Activated naive CD8-positive, alpha-beta T cell treated with anti-CD3 and anti-CD28 coated beads, Interleukin-2, amount 10 ng/mL, durations not matched to agents 7 days and 5 days (primary cell): ENCODE measurements at regions not wholly inside any gene's neighbourhood (a gene's known extent, or its start where the extent isn't known, plus 50 kb on each side); places are given as distances from the start of the nearest gene placed in this dataset.
"Not testable (repeated sequence)": the region's sequence is repeated elsewhere in the genome, so short reads cannot be mapped to it uniquely, and the experiment has no call there.

ENCODE experiments used
- ATAC-seq: fragments of 150-1000 bp; cut with Tn5 transposase; one replicate; pipeline ENCODE4 v1.10.0; 2021; ENCODE audit warnings: low read depth, moderate library complexity
- POLR2A ChIA-PET: fragments of 350-600 bp; sonication (Branson Sonifier 250); formaldehyde crosslinking; loops from one replicate; lab custom pipeline; 2021; ENCODE audit warnings: antibody characterized with exemption; lab: Charles Lee
- DNase-seq: peaks from one replicate; pipeline ENCODE4 v3.0.0; 2021
- H3K27ac Mint-ChIP-seq: one replicate; pipeline ENCODE4 v1.8.0; 2022; ENCODE audit warnings: mild to moderate bottlenecking, mixed read lengths
- H3K27me3 Mint-ChIP-seq: one replicate; pipeline ENCODE4 v1.8.0; 2022; ENCODE audit warnings: mild to moderate bottlenecking, moderate library complexity, mixed read lengths
- H3K36me3 Mint-ChIP-seq: one replicate; pipeline ENCODE4 v1.8.0; 2021; ENCODE audit warnings: mild to moderate bottlenecking, mixed read lengths
- H3K4me1 Mint-ChIP-seq: one replicate; pipeline ENCODE4 v1.8.0; 2021; ENCODE audit warnings: mixed read lengths
- H3K4me3 Mint-ChIP-seq: one replicate; pipeline ENCODE4 v1.8.0; 2022; ENCODE audit warnings: mild to moderate bottlenecking, moderate library complexity, mixed read lengths
- H3K9me3 Mint-ChIP-seq: one replicate; pipeline ENCODE4 v1.8.0; 2021; ENCODE audit warnings: mixed read lengths

DNA sequence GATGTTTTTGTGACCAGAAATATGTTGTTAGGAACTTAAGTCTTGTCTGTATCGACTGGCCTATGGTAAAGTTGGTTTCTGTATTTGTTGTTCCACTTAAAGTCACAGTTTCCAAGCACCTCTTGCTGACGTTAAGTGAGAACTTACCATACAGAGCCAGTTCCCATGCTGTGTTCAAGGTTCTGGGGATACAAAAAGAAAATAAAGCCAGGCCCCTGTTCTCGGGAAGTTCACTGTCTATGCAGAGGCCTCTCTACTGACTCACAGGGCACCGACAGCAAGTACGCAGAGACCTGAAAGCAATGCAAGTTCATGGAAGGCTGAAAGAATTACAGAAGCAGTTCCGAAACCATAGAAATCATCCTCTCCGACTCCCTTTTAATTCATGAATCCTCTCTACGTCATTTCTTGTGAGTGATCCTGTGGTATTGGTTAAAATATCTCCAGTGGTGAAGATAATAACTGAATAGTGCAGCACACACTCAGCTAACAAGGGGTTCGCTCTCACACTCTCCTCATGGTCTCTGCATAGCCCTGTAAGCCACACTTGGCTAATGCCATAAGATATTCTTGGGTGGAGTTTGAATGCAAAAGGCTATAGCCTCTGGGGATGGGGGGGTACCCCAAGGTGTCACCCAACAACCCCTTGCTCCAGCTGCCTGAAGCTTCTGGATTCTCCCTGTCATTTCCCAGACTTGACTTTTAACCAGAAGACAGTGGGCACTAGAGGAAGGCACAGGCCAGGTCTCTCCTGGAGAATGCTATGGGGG is 91.2 kb upstream of the EXOC2 start:
- DNase-seq (no peak), ATAC-seq (no peak)
- Mint-ChIP-seq H3K4me3 (no peak overlapping the region), H3K9me3 (no peaks in the 10 kb centered on the region), H3K27me3 (peaks cover 10% of the 10 kb centered on the region), H3K27ac (no peak overlapping the region), H3K4me1 (peaks cover 11% of the 10 kb centered on the region), H3K36me3 (no peaks in the 10 kb centered on the region)
- POLR2A ChIA-PET, result no interaction called here

DNA sequence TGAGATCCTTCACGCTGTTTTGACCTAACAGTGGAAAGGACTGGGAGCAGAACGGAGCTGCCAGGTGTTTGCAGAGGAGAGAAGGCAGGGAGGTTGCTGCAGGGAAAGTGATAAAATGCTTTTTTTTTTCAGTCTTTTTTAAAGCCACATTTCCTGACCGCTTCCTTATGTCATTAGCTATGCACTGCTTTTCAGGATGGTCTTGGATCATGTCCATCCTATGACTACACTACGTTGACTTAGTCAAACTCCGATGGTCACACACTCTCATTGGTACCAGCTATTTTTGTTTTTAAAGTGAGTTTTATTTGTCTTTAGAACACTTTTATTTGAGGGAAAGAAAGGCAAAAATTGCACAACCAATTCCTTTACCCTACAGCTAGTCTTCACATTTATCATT is 89.2 kb upstream of the EXOC2 start:
- ATAC-seq, result no peak
- POLR2A ChIA-PET, result no interaction called here
- H3K9me3 Mint-ChIP-seq, result no peaks in the 10 kb centered on the region
- DNase-seq, result no peak
- no peak overlapping the region for H3K4me3 Mint-ChIP-seq
- H3K4me1 Mint-ChIP-seq, result peaks cover 1% of the 10 kb centered on the region
- H3K27me3 Mint-ChIP-seq, result peaks cover 13% of the 10 kb centered on the region
- H3K27ac Mint-ChIP-seq, result no peak overlapping the region
- no peaks in the 10 kb centered on the region for H3K36me3 Mint-ChIP-seq

DNA sequence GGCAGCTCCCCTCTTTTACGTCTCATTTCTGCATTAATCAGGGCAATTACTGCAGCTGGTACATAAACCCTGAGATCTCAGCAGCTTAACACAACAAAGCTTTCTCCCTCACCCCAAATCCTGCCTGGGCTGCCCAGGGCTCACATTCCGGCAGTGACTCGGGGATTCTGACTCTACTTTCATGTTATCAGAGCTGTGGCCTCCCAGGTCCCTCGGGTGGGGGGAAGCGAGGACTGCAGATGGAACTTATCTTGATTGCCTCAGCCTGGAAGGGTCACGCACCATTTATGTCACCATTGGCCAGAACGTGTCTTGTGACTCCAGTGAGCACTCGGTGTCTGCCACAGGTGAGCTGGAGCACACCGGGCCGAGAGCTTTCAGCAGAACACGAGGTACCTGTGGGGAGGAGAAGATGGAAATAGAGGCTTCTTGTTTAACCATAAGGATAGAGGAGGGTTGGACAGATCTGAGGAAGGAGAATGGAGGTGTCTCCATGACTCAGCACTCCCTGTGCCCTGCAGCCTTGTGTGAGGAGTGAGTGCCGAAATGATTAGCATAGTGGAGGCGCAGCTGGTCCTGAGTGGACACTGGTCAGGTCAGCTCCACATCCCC is 88.5 kb upstream of the EXOC2 start:
- H3K9me3 Mint-ChIP-seq, result no peaks in the 10 kb centered on the region
- peaks cover 16% of the 10 kb centered on the region for H3K27me3 Mint-ChIP-seq
- no peaks in the 10 kb centered on the region for H3K36me3 Mint-ChIP-seq
- POLR2A ChIA-PET, result no interaction called here
- DNase-seq, result no peak
- no peak overlapping the region for H3K4me3 Mint-ChIP-seq
- no peak overlapping the region for H3K27ac Mint-ChIP-seq
- no peak for ATAC-seq
- no peaks in the 10 kb centered on the region for H3K4me1 Mint-ChIP-seq

GRCh38 chr6:780706-781105 is 87.8 kb upstream of the EXOC2 start:
- ATAC-seq (no peak), DNase-seq (no peak)
- POLR2A ChIA-PET, result no interaction called here
- peaks cover 18% of the 10 kb centered on the region for H3K27me3 Mint-ChIP-seq
- no peaks in the 10 kb centered on the region for H3K4me1 Mint-ChIP-seq
- no peaks in the 10 kb centered on the region for H3K36me3 Mint-ChIP-seq
- H3K4me3 Mint-ChIP-seq, result no peak overlapping the region
- no peak overlapping the region for H3K27ac Mint-ChIP-seq
- H3K9me3 Mint-ChIP-seq, result no peaks in the 10 kb centered on the region

DNA sequence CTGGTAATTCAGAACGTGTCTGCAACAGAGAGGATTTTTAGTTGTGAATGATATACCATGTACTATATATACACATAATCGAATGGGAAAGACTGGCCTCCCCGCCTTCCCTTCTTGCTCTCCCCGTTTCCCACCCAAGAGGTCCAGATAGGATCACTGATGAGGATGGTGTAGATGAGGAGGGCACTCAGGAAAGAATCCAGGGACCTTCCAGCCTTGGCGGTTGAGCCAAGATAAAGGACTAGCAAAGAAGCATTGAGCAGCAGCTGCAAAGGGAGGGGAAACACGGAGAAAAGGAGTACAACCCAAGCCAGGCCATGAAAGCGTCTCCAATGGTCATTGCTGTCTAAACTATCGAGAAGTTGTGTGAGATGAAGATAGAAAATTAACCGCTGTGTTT is 84.0 kb upstream of the EXOC2 start:
- peaks cover 29% of the 10 kb centered on the region for H3K27me3 Mint-ChIP-seq
- peaks cover 2% of the 10 kb centered on the region for H3K9me3 Mint-ChIP-seq
- no peak overlapping the region for H3K27ac Mint-ChIP-seq
- POLR2A ChIA-PET, result no interaction called here
- DNase-seq, result no peak
- H3K36me3 Mint-ChIP-seq, result no peaks in the 10 kb centered on the region
- no peak overlapping the region for H3K4me3 Mint-ChIP-seq
- H3K4me1 Mint-ChIP-seq, result no peaks in the 10 kb centered on the region
- ATAC-seq, result no peak

DNA sequence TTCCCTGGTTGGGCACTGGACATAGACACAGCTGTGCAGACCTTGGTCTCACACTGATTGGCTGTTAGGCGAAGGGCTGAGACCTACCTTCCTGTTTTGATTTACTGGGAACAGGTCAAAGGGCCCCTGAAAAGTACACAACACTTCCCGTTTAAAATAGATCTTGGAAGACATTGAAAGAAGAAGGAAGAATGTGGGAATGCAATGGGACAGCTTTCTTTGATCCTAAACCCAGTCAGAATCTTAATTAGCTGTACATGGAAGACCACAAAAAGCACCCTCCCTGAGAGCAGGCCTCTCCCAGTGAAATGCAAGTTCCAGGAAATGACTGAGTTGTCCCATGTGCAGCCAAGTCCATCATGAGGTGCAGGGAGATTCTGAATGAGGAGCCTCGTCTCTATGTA is 83.6 kb upstream of the EXOC2 start:
- H3K27ac Mint-ChIP-seq, result no peak overlapping the region
- H3K4me3 Mint-ChIP-seq, result no peak overlapping the region
- ATAC-seq, result no peak
- no peaks in the 10 kb centered on the region for H3K4me1 Mint-ChIP-seq
- H3K27me3 Mint-ChIP-seq, result peaks cover 26% of the 10 kb centered on the region
- peaks cover 4% of the 10 kb centered on the region for H3K9me3 Mint-ChIP-seq
- no peaks in the 10 kb centered on the region for H3K36me3 Mint-ChIP-seq
- DNase-seq, result no peak
- POLR2A ChIA-PET, result no interaction called here

DNA sequence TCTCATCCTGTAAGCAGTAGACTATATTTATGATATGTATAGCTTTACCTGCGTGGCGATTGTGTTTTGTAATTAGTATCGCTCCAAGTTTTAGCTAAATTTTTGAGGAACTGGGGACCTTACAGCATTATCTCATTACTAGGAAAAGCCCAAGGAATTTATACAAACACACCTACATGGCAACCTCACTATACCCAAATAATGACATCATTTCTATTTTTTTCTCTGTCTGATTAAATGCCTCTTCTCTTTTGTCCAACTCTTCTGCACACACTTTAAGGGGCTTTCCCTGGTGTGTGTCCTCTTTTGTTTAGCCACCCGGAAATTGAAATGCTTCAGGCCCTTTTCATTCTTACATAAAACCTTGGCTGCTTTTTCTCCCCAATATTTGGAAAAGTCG is 82.9 kb upstream of the EXOC2 start:
- no peak overlapping the region for H3K27ac Mint-ChIP-seq
- no peak overlapping the region for H3K4me3 Mint-ChIP-seq
- ATAC-seq (no peak), DNase-seq (no peak)
- peaks cover 27% of the 10 kb centered on the region for H3K27me3 Mint-ChIP-seq
- H3K9me3 Mint-ChIP-seq, result peaks cover 4% of the 10 kb centered on the region
- POLR2A ChIA-PET, result no interaction called here
- H3K36me3 Mint-ChIP-seq, result no peaks in the 10 kb centered on the region
- H3K4me1 Mint-ChIP-seq, result no peaks in the 10 kb centered on the region

- ATAC-seq, H3K36me3 Mint-ChIP-seq, H3K9me3 Mint-ChIP-seq, H3K4me1 Mint-ChIP-seq, POLR2A ChIA-PET, H3K4me3 Mint-ChIP-seq, DNase-seq, H3K27ac Mint-ChIP-seq: not testable (repeated sequence)
- H3K27me3 Mint-ChIP-seq, result peaks cover 33% of the 10 kb centered on the region
Measured at GRCh38 chr6:771683-772082, 78.7 kb upstream of the EXOC2 start.

DNA sequence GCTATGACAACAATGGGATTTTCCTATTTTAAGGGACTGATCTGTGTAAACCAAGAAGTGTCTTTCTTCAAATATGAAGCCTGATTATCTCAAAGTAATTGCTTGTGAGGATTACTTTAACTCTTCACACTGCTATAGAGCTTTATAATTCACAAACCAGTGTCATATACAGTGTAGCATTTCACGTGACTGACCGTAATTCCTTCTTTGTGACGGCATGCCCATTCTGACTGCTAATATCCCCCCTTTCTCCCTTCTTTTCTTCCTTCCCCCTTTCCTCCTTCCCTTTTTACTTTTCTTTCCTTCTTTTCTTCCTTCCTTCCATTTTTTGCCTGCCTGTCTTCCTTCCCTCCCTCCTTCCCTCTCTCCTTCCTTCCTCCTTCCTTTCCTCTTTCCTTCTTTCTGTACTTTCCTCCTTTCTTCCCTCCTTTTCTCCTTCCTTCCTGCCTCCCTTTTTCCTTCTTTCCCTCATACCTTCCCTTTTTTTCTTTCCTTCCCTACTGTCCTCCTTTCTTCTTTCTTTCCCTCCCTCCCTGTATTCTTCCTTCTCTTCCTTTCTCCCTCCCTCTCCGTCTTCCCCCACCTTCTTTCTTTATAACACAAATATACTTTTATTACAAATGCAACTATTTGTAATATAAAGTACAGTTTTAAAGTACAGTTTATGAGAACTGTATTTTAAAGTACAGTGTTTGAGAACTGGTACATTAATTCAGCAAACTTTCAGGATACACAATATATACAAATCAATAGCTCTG is 75.0 kb upstream of the EXOC2 start:
- DNase-seq (no peak), ATAC-seq (no peak)
- Mint-ChIP-seq H3K9me3 (peaks cover 2% of the 10 kb centered on the region), H3K4me1 (no peaks in the 10 kb centered on the region), H3K27ac (no peak overlapping the region), H3K36me3 (no peaks in the 10 kb centered on the region), H3K4me3 (no peak overlapping the region), H3K27me3 (peaks cover 32% of the 10 kb centered on the region)
- POLR2A ChIA-PET, result no interaction called here

DNA sequence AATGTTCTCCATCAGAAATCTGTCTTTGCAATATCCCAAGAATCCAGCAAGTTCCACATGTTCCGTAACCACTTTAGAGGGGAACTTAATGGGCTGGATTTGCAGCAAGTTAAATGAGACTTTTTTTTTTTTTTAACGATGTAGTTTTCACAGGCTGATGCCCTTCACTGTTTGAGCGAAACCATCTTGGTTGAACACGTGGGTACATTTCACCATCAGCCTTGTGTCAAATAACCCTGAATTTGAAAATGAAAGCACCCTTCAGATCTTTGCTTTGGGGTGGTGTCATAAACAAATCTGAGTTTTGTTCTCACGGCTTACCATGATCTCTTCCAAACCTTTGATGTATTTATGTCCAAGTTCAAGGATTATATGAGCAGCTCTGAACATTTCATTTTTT is 73.7 kb upstream of the EXOC2 start:
- DNase-seq, result no peak
- no peak overlapping the region for H3K27ac Mint-ChIP-seq
- peaks cover 27% of the 10 kb centered on the region for H3K27me3 Mint-ChIP-seq

DNA sequence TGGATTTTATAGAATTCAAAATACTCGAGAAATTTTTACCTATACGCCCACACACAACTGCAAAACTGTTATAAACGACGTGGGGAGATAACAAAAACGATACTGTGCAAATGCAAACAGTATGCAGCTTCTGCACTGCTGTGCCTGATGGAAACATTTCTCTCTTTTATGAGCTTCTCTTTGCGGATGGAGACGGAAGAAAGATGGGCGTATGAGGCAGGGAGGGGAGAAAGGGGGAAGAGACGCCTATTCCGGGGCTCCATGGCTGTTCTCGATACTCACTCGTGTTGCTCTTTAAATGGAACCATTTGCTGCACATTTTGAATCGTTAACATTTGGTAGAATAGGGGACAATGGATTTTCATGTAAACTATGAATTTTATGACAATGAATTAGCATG is 69.1 kb upstream of the EXOC2 start:
- POLR2A ChIA-PET, result no interaction called here
- H3K4me3 Mint-ChIP-seq, result no peak overlapping the region
- no peak for DNase-seq
- H3K36me3 Mint-ChIP-seq, result no peaks in the 10 kb centered on the region
- ATAC-seq, result no peak
- no peak overlapping the region for H3K27ac Mint-ChIP-seq
- no peaks in the 10 kb centered on the region for H3K9me3 Mint-ChIP-seq
- H3K27me3 Mint-ChIP-seq, result peaks cover 11% of the 10 kb centered on the region
- H3K4me1 Mint-ChIP-seq, result no peaks in the 10 kb centered on the region

More for the DNA sequence above, 73.7 kb upstream of the EXOC2 start:
- Mint-ChIP-seq H3K36me3 (no peaks in the 10 kb centered on the region), H3K4me1 (no peaks in the 10 kb centered on the region), H3K4me3 (no peak overlapping the region), H3K9me3 (peaks cover under 1% of the 10 kb centered on the region)
- no peak for ATAC-seq
- POLR2A ChIA-PET, result no interaction called here

DNA sequence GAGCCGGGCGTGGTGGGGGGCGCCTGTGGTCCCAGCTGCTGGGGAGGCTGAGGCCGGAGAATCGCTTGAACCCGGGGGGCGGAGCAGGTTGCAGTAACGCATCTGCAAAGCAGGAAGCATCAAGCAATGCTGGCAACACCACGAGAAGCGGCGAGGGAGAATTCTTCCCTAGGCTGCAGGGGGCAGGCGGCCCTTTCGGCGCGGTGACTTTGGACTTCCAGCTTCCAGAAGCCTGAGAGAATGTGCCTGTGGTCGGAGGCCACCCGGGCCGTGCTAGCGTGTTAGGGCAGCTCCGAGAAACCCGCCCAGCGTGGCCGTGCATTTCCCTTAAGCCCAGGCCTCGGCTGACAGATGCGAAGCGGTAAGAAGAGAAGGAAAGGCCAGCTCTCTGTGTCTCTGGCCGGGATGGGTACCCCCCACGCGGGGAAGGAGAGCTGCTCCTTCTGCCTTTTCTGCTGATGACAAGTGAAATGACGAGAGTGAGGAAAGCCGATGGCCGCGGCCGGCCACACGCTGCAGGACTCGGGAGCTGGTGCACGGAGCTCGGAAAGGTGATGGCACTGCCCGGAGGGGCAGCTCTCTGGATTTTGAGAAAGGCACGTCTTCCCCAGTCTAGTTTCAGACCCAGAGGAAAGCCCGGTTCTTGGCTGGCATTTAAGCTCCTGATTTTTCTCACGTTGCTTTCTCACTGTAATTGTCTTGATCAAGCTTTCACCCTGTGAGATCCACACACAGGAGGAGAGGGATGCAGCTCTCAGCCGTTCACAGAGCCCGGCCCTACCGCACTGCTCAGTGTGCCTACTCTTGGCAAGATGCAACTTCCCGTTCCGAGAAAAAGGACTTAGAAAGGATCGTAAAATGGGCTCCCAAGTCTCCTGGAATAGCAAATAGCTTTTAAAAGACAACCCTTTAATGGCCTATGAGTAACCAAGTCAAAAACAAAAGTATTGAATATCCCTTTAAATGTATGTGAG is 68.3 kb upstream of the EXOC2 start:
- Mint-ChIP-seq H3K36me3 (no peaks in the 10 kb centered on the region), H3K27ac (no peak overlapping the region), H3K4me3 (no peak overlapping the region), H3K9me3 (no peaks in the 10 kb centered on the region), H3K4me1 (no peaks in the 10 kb centered on the region), H3K27me3 (peaks cover 8% of the 10 kb centered on the region)
- ATAC-seq (no peak), DNase-seq (no peak)
- POLR2A ChIA-PET, result no interaction called here

DNA sequence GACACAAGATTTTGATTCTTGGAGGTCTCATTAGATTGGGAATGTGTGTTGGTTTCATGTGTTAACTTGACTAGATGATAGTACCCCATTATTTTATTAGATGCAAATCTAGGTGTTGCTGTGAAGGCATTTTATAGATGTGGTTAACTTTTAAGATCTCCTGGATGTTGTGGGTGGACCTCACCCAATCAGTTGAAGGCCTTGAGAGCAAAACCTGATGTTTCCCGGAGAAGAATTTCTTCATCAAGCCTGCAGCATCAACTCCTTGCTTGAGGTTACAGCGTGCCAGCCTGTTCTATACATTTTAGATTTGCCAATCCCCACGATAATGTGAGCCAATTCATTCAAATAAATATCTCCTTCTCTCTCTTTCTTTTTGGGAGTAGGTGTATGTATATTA is 66.8 kb upstream of the EXOC2 start:
- H3K4me1 Mint-ChIP-seq, result no peaks in the 10 kb centered on the region
- no peak overlapping the region for H3K27ac Mint-ChIP-seq
- POLR2A ChIA-PET, result no interaction called here
- H3K4me3 Mint-ChIP-seq, result no peak overlapping the region
- DNase-seq (no peak), ATAC-seq (no peak)
- H3K27me3 Mint-ChIP-seq, result peaks cover 10% of the 10 kb centered on the region
- H3K36me3 Mint-ChIP-seq, result no peaks in the 10 kb centered on the region
- H3K9me3 Mint-ChIP-seq, result no peaks in the 10 kb centered on the region
